SK-N-SH (cell line): ENCODE measurements at regions not wholly inside any gene's neighbourhood (a gene's known extent, or its start where the extent isn't known, plus 50 kb on each side); places are given as distances from the start of the nearest gene placed in this dataset.

Experiments
- CTCF ChIP-seq: fragments of 200-600 bp; sonication (generic); IDR thresholded peaks from 2 replicates; pipeline ENCODE4 v1.6.1; 2017; ENCODE audit warnings: antibody characterized with exemption, mild to moderate bottlenecking, moderate library complexity
- POLR2AphosphoS5 ChIP-seq: IDR thresholded peaks from 2 replicates; pipeline ENCODE4 v1.6.1; 2012; ENCODE audit warnings: low read depth, low read length
- USF2 ChIP-seq: fragments of 150-350 bp; IDR thresholded peaks from 2 replicates; pipeline ENCODE4 v1.6.1; 2017; ENCODE audit warnings: antibody characterized with exemption, low read length, low read depth, borderline replicate concordance

GRCh38 chr12:107526555-107527180 is 158.9 kb upstream of the PWP1 start:
- TF ChIP-seq CTCF (no peak), POLR2AphosphoS5 (no peak), USF2 (no peak)
